ENCODE measurements at regions not wholly inside any gene's neighbourhood (a gene's known extent, or its start where the extent isn't known, plus 50 kb on each side); places are given as distances from the start of the nearest gene placed in this dataset.

- TF ChIP-seq, protein P1, sequence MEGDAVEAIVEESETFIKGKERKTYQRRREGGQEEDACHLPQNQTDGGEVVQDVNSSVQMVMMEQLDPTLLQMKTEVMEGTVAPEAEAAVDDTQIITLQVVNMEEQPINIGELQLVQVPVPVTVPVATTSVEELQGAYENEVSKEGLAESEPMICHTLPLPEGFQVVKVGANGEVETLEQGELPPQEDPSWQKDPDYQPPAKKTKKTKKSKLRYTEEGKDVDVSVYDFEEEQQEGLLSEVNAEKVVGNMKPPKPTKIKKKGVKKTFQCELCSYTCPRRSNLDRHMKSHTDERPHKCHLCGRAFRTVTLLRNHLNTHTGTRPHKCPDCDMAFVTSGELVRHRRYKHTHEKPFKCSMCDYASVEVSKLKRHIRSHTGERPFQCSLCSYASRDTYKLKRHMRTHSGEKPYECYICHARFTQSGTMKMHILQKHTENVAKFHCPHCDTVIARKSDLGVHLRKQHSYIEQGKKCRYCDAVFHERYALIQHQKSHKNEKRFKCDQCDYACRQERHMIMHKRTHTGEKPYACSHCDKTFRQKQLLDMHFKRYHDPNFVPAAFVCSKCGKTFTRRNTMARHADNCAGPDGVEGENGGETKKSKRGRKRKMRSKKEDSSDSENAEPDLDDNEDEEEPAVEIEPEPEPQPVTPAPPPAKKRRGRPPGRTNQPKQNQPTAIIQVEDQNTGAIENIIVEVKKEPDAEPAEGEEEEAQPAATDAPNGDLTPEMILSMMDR (IDR thresholded peaks at IDR 0.05) = no peak
- TF ChIP-seq EZH2phosphoT487 (IDR thresholded peaks at IDR 0.05; ENCODE audit: borderline replicate concordance, low read depth) (no peak), GABPA (IDR thresholded peaks at IDR 0.05; ENCODE audit: low read depth) (no peak), ZBTB33 (IDR thresholded peaks at IDR 0.05; ENCODE audit: borderline replicate concordance, low read depth) (no peak)
- TF ChIP-seq, protein P2, sequence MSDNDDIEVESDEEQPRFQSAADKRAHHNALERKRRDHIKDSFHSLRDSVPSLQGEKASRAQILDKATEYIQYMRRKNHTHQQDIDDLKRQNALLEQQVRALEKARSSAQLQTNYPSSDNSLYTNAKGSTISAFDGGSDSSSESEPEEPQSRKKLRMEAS (IDR thresholded peaks at IDR 0.05; ENCODE audit: low read depth) = no peak
Observed at GRCh38 chr5:104431002-104431620, 868.5 kb upstream of the NUDT12 start.
